ENCODE measurements at regions not wholly inside any gene's neighbourhood (a gene's known extent, or its start where the extent isn't known, plus 50 kb on each side); places are given as distances from the start of the nearest gene placed in this dataset.

DNA sequence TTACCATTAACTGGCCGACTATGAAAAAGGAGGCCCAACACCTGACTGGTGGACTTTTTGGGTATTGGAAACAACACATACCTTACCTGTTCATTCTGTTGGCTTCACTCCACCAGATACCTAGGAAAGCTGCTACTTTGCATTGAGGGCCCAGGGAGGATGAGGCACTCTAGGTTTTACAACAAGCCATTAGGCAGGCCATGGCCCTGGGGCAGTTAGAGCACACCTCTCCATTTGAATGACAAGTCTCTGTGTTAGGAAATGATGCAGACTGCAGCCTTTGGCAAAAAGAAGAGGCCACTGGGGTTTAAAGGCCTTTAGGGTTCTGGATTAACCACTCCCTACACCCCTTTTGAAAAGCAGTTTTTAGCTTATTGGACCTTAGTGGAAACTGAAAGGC, 144.3 kb downstream of the OR2B2 start:
- no peak for DNase-seq (ENCODE audit: low read depth)
- TF ChIP-seq CTCF (IDR thresholded peaks at IDR 0.05; ENCODE audit: control insufficient read depth, extremely low read depth, insufficient read depth), result no peak
- H3K4me3 ChIP-seq (ENCODE audit: low read depth, low read length), result no peak overlapping the region

- no peak overlapping the region for H3K4me3 ChIP-seq (ENCODE audit: low read depth, low read length)
- DNase-seq (ENCODE audit: low read depth), result no peak
- TF ChIP-seq CTCF (IDR thresholded peaks at IDR 0.05; ENCODE audit: control insufficient read depth, extremely low read depth, insufficient read depth), result no peak
These were observed 145.8 kb downstream of the OR2B2 start for GRCh38 chr6:27766405-27766804.

GRCh38 chr6:27765028-27765590, 147.1 kb downstream of the OR2B2 start:
- TF ChIP-seq CTCF (IDR thresholded peaks at IDR 0.05; ENCODE audit: control insufficient read depth, extremely low read depth, insufficient read depth), result no peak
- no peak for DNase-seq (ENCODE audit: low read depth)
- H3K4me3 ChIP-seq (ENCODE audit: low read depth, low read length), result no peak overlapping the region

GRCh38 chr6:27761391-27761790, 150.8 kb downstream of the OR2B2 start:
- H3K4me3 ChIP-seq (ENCODE audit: low read depth, low read length), result no peak overlapping the region
- no peak for TF ChIP-seq CTCF (IDR thresholded peaks at IDR 0.05; ENCODE audit: control insufficient read depth, extremely low read depth, insufficient read depth)
- DNase-seq (ENCODE audit: low read depth), result no peak

GRCh38 chr6:27760464-27760863, 151.7 kb downstream of the OR2B2 start:
- no peak for TF ChIP-seq CTCF (IDR thresholded peaks at IDR 0.05; ENCODE audit: control insufficient read depth, extremely low read depth, insufficient read depth)
- H3K4me3 ChIP-seq (ENCODE audit: low read depth, low read length), result no peak overlapping the region
- DNase-seq (ENCODE audit: low read depth), result no peak

DNA sequence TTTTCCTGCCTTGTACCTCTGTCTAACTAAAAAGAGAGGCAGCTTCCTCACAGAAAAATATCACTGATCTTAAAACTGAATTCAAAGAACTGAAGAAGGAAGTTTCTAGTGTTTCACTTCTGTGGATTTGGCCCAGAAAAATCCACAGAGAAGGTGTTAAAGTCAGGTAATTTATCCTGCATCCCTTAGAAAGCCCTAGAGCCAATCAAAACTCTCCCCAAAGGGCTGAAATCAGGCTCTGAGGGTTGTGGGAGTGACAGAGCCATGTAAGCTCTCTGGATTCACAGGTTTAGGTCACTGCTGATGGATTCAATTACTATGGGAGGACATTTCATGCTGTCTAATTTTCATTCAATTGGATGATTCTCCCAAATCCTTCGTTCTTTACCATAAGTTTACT, 152.3 kb downstream of the OR2B2 start:
- H3K4me3 ChIP-seq (ENCODE audit: low read depth, low read length), result no peak overlapping the region
- no peak for DNase-seq (ENCODE audit: low read depth)
- TF ChIP-seq CTCF (IDR thresholded peaks at IDR 0.05; ENCODE audit: control insufficient read depth, extremely low read depth, insufficient read depth), result no peak

DNA sequence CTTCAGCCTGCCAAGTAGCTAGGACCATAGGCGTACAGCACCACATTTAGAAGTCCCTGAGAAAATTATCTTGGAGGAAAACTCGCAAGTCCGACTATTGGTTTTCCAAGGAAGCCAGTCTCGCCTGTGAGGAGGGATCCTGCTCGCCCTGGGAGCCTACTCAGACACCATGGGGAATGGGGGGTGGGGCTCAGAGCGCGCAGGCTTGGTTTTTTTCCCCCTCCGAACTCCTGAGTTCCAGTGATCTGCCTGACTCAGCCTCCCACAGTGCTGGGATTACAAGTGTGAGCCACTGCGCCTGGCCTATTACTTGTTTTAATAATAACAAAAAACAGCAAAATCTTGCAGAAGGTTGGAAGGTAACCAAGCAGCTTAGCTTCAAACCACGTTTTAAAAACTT, 153.7 kb downstream of the OR2B2 start:
- DNase-seq (ENCODE audit: low read depth), result no peak
- TF ChIP-seq CTCF (IDR thresholded peaks at IDR 0.05; ENCODE audit: control insufficient read depth, extremely low read depth, insufficient read depth), result no peak
- H3K4me3 ChIP-seq (ENCODE audit: low read depth, low read length), result no peak overlapping the region
